Stomach (tissue), 4 donors: ENCODE measurements at regions not wholly inside any gene's neighbourhood (a gene's known extent, or its start where the extent isn't known, plus 50 kb on each side); places are given as distances from the start of the nearest gene placed in this dataset.

Source experiments
- CTCF ChIP-seq, 7 experiments: fragments of 450-650 bp in 4 of 7; fragments of 200-600 bp in 3 of 7; sonication (generic) in 3 of 7; IDR thresholded peaks; one replicate each; pipeline ENCODE4 v1.5.1; 2016 to 2019; ENCODE audit warnings: antibody characterized with exemption in 7 of 7, control low read depth in 2 of 7, mild to moderate bottlenecking in 1 of 7
- POLR2A ChIP-seq, 4 donors: fragments of 450-650 bp; IDR thresholded peaks; one replicate each; pipeline ENCODE4 v1.6.1; 2016; ENCODE audit warnings: antibody characterized with exemption in 4 of 4, control low read depth in 2 of 4, mild to moderate bottlenecking in 1 of 4, moderate library complexity in 1 of 4
- POLR2AphosphoS5 ChIP-seq, 3 donors: sonication (generic); formaldehyde crosslinking; IDR thresholded peaks; one replicate each; pipeline ENCODE4 v1.6.1; 2016; ENCODE audit warnings: antibody characterized with exemption in 3 of 3

DNA sequence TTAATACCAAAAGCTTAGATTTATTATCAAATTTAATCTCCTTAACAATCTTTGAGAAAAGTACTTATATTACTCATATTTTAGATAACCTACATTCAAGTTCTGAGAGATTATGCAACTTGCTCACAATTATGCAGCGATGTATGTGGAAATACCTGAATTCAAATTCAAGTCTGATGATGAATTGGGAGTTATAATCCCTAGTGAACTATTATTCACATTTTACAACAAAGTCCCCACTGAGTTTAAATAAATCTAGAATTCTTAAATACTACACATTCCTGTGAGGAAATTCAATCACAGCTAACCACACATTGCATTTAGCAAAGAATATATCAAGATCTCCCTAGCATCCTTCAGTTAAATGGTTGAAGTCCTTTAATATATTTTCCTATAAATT, 278.4 kb downstream of the NOL4 start:
- TF ChIP-seq POLR2AphosphoS5 (IDR thresholded peaks at IDR 0.05) (no peak), CTCF (IDR thresholded peaks at IDR 0.05) (no peak), POLR2A (IDR thresholded peaks at IDR 0.05) (no peak)
